B cell (primary cell): ENCODE measurements at regions not wholly inside any gene's neighbourhood (a gene's known extent, or its start where the extent isn't known, plus 50 kb on each side); places are given as distances from the start of the nearest gene placed in this dataset.

Source experiments
- CTCF ChIP-seq: fragments of 200-600 bp; IDR thresholded peaks from one replicate; pipeline ENCODE4 v1.8.0; 2022; ENCODE audit warnings: antibody characterized with exemption, mild to moderate bottlenecking
- EZH2 ChIP-seq: IDR thresholded peaks from 2 replicates; pipeline ENCODE4 v1.6.1; 2012; ENCODE audit warnings: borderline replicate concordance, low read depth, mild to moderate bottlenecking, moderate library complexity, low read length; ENCODE audit not compliant: insufficient read depth, poor library complexity, severe bottlenecking

GRCh38 chr2:118752762-118753429 lies 94.6 kb downstream of the EN1 start:
- TF ChIP-seq EZH2 (no peak), CTCF (no peak)
